K562 (cell line): ENCODE measurements at regions not wholly inside any gene's neighbourhood (a gene's known extent, or its start where the extent isn't known, plus 50 kb on each side); places are given as distances from the start of the nearest gene placed in this dataset.
A peak's percentile ranks its signal among the peaks of the same experiment; 100 is the strongest.

Experiments
- ATF7 ChIP-seq: fragments of 450-650 bp; IDR thresholded peaks from 2 replicates; pipeline ENCODE4 v1.7.1; 2014; ENCODE audit warnings: mild to moderate bottlenecking, moderate library complexity
- BCOR ChIP-seq: fragments of 450-650 bp; IDR thresholded peaks from 2 replicates; pipeline ENCODE4 v1.6.1; 2016
- CC2D1A ChIP-seq: fragments of 450-650 bp; IDR thresholded peaks from 2 replicates; pipeline ENCODE4 v1.6.1; 2017; ENCODE audit warnings: mild to moderate bottlenecking
- CGGBP1 ChIP-seq: fragments of 250-450 bp; sonication (Bioruptor Pico); IDR thresholded peaks from 2 replicates; pipeline ENCODE4 v1.9.0; 2021; ENCODE audit warnings: mild to moderate bottlenecking
- DACH1 ChIP-seq: fragments of 450-650 bp; IDR thresholded peaks from 2 replicates; pipeline ENCODE4 v1.6.1; 2018; ENCODE audit not compliant: partially characterized antibody
- ETV5 ChIP-seq: sonication (generic); formaldehyde crosslinking; IDR thresholded peaks from 2 replicates; pipeline ENCODE4 v1.4.0; 2020; ENCODE audit warnings: low read depth, mild to moderate bottlenecking, missing genetic modification reagents
- FOXK1 ChIP-seq: sonication (generic); formaldehyde crosslinking; IDR thresholded peaks from 2 replicates; pipeline ENCODE4 v1.8.0; 2022; ENCODE audit warnings: missing genetic modification reagents, mild to moderate bottlenecking, borderline replicate concordance
- HDAC3 ChIP-seq: fragments of 450-650 bp; IDR thresholded peaks from 2 replicates; pipeline ENCODE4 v1.6.1; 2018; ENCODE audit warnings: borderline replicate concordance, mild to moderate bottlenecking, moderate library complexity; ENCODE audit not compliant: partially characterized antibody
- HDAC6 ChIP-seq: IDR thresholded peaks from 2 replicates; pipeline ENCODE4 v1.6.1; 2012; ENCODE audit warnings: low read depth, mild to moderate bottlenecking, control low read depth, inconsistent platforms, low read length, moderate library complexity
- L3MBTL2 ChIP-seq: fragments of 450-650 bp; IDR thresholded peaks from 2 replicates; pipeline ENCODE4 v1.6.1; 2016; ENCODE audit warnings: mild to moderate bottlenecking, moderate library complexity
- MBD2 ChIP-seq: sonication (generic); IDR thresholded peaks from 2 replicates; pipeline ENCODE4 v1.6.1; 2016; ENCODE audit warnings: low read depth, borderline replicate concordance
- MYBL2 ChIP-seq, 2 experiments: fragments of 450-650 bp in 1 of 2; sonication (generic) in 1 of 2; formaldehyde crosslinking in 1 of 2; IDR thresholded peaks; 2 replicates each; pipeline versions ENCODE4 v1.6.1 to v1.8.1; 2017 to 2022; ENCODE audit warnings: borderline replicate concordance in 1 of 2, inconsistent platforms in 1 of 2, low read depth in 1 of 2, mild to moderate bottlenecking in 1 of 2, missing genetic modification reagents in 1 of 2, moderate library complexity in 1 of 2
- NCOA2 ChIP-seq, 2 experiments: fragments of 450-650 bp; IDR thresholded peaks; 2 replicates each; pipeline ENCODE4 v1.6.1; 2018; ENCODE audit warnings: mild to moderate bottlenecking in 2 of 2, moderate library complexity in 1 of 2; ENCODE audit not compliant: partially characterized antibody in 2 of 2
- RB1 ChIP-seq: fragments of 450-650 bp; IDR thresholded peaks from 2 replicates; pipeline ENCODE4 v1.6.1; 2017; ENCODE audit warnings: low read depth, mild to moderate bottlenecking
- RBM25 ChIP-seq: fragments of 200-400 bp; formaldehyde crosslinking; IDR thresholded peaks from 2 replicates; pipeline ENCODE4 v1.6.1; 2018; ENCODE audit warnings: low read length, low read depth, moderate library complexity; ENCODE audit not compliant: severe bottlenecking
- SMARCA4 ChIP-seq: fragments of 450-650 bp; IDR thresholded peaks from 2 replicates; pipeline ENCODE4 v1.6.1; 2016
- SMARCA5 ChIP-seq: fragments of 450-650 bp; IDR thresholded peaks from 2 replicates; pipeline ENCODE4 v1.6.1; 2016
- STAT5B ChIP-seq: fragments of 250-450 bp; sonication (Bioruptor Pico); IDR thresholded peaks from 2 replicates; pipeline ENCODE4 v1.8.0; 2021; ENCODE audit warnings: mild to moderate bottlenecking, inconsistent platforms
- TAF9B ChIP-seq: fragments of 450-650 bp; IDR thresholded peaks from 2 replicates; pipeline ENCODE4 v1.6.1; 2018; ENCODE audit warnings: mild to moderate bottlenecking; ENCODE audit not compliant: partially characterized antibody
- VEZF1 ChIP-seq: fragments of 200-800 bp; sonication (Bioruptor generic); IDR thresholded peaks from 2 replicates; pipeline ENCODE4 v1.6.1; 2017; ENCODE audit warnings: missing genetic modification characterization, missing compliant biosample characterization
- WHSC1 ChIP-seq: IDR thresholded peaks from one replicate; pipeline ENCODE4 v1.6.1; 2012; ENCODE audit warnings: low read length, control low read depth, inconsistent platforms
- ZBTB1 ChIP-seq: sonication (generic); formaldehyde crosslinking; IDR thresholded peaks from 2 replicates; pipeline ENCODE4 v1.8.1; 2023; ENCODE audit warnings: missing genetic modification reagents, low read depth, mild to moderate bottlenecking, borderline replicate concordance
- ZKSCAN1 ChIP-seq: fragments of 150-350 bp; IDR thresholded peaks from 2 replicates; pipeline ENCODE4 v1.6.1; 2016; ENCODE audit warnings: low read depth, low read length
- ZNF239 ChIP-seq: fragments of 250-450 bp; sonication (Bioruptor Pico); IDR thresholded peaks from 2 replicates; pipeline ENCODE4 v1.4.0; 2020; ENCODE audit warnings: mild to moderate bottlenecking
- ZNF280B ChIP-seq: fragments of 250-450 bp; sonication (Bioruptor Pico); IDR thresholded peaks from 2 replicates; pipeline ENCODE4 v1.5.1; 2021; ENCODE audit warnings: mild to moderate bottlenecking
- ZNF445 ChIP-seq: fragments of 250-450 bp; sonication (Bioruptor Pico); IDR thresholded peaks from 2 replicates; pipeline ENCODE4 v1.4.0; 2020; ENCODE audit warnings: low read depth, mild to moderate bottlenecking, moderate library complexity
- ZSCAN29 ChIP-seq: fragments of 450-650 bp; IDR thresholded peaks from 2 replicates; pipeline ENCODE4 v1.6.1; 2017

GRCh38 chr6:14711056-14711703, 534.7 kb upstream of the JARID2 start (continued):
- TF ChIP-seq ETV5: peak; percentile 74; the same call in 1 of the 2 replicates
- TF ChIP-seq HDAC3: peak; percentile 84
- TF ChIP-seq SMARCA4: peak; percentile 96
- 0 out of 2 replicates have a peak, but pooled peaks have one; percentile 19 for TF ChIP-seq SMARCA5
- TF ChIP-seq ZSCAN29: no peak
- TF ChIP-seq ZNF445 (CRISPR knock-in tag): no peak
- peak; percentile 89 for TF ChIP-seq ATF7
- TF ChIP-seq DACH1: peak; percentile 72
- TF ChIP-seq ZNF239 (CRISPR knock-in tag): peak; percentile 39; the same call in 1 of the 2 replicates
- peak; percentile 65; the same call in 1 of the 2 replicates for TF ChIP-seq MBD2
- TF ChIP-seq STAT5B: no peak
- TF ChIP-seq BCOR: no peak; the same call in 1 of the 2 replicates
- peak; percentile 84 for TF ChIP-seq CC2D1A
- TF ChIP-seq RBM25: no peak
- TF ChIP-seq ZNF280B (CRISPR knock-in tag): no peak
- no peak for TF ChIP-seq RB1
- no peak for TF ChIP-seq ZBTB1
- peak; percentile 83 for TF ChIP-seq TAF9B
- no peak for TF ChIP-seq WHSC1
- TF ChIP-seq L3MBTL2: peak; percentile 84; the same call in 1 of the 2 replicates
- TF ChIP-seq NCOA2 (IDR thresholded peaks at IDR 0.05; ENCODE audit: partially characterized antibody in 2 of 2): peak in 1 of 2 experiments; percentile 33
- TF ChIP-seq VEZF1: peak; percentile 59; the same call in 1 of the 2 replicates
- TF ChIP-seq ZKSCAN1: peak; percentile 71; the same call in 1 of the 2 replicates
- no peak for TF ChIP-seq FOXK1 (CRISPR knock-in tag)
- TF ChIP-seq MYBL2 (IDR thresholded peaks at IDR 0.05; ENCODE audit: low read depth): no peak
- TF ChIP-seq MYBL2 (CRISPR knock-in tag; IDR thresholded peaks at IDR 0.05; ENCODE audit: borderline replicate concordance): no peak
- no peak for TF ChIP-seq HDAC6
- TF ChIP-seq CGGBP1 (CRISPR knock-in tag): no peak
